GM18505 (cell line): ENCODE measurements at regions not wholly inside any gene's neighbourhood (a gene's known extent, or its start where the extent isn't known, plus 50 kb on each side); places are given as distances from the start of the nearest gene placed in this dataset.
"Not testable (repeated sequence)": the region's sequence is repeated elsewhere in the genome, so short reads cannot be mapped to it uniquely, and the experiment has no call there.

Experiments
- ATAC-seq: cut with Tn5 transposase; IDR thresholded peaks from one replicate; pipeline ENCODE4 v1.9.1; 2021; ENCODE audit not compliant: unreplicated experiment
- POLR2A ChIP-seq: IDR thresholded peaks from 4 replicates; pipeline ENCODE4 v1.6.1; 2011; ENCODE audit warnings: borderline replicate concordance; ENCODE audit not compliant: insufficient read depth, insufficient read length; ENCODE audit errors: extremely low read depth

DNA sequence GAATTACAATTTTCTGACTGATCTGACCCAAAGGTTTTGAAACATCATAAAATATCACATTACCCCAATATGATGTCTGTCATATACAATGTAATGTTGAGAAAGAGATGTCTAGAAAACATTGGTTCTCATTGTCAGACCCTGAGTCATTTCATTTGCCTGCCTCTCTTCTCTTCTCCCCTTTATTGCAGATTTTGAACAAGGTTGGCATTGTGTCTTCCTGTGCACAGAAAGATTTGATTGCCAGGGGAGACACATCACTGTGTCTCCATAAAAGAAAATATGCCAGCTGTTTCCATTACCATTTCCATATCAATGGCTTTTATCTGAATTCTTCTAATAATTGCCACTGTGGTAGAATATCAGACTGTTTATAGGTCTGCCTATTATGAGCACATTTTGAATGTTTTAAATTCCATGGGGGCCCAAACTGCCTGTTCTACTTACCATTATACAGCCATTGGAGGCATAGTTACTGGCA is 65.6 kb downstream of the IFI44 start:
- TF ChIP-seq POLR2A: no peak
- no peak for ATAC-seq

- no peak for TF ChIP-seq POLR2A
- ATAC-seq: no peak
These were observed 66.6 kb downstream of the IFI44 start for GRCh38 chr1:78716186-78716585.

DNA sequence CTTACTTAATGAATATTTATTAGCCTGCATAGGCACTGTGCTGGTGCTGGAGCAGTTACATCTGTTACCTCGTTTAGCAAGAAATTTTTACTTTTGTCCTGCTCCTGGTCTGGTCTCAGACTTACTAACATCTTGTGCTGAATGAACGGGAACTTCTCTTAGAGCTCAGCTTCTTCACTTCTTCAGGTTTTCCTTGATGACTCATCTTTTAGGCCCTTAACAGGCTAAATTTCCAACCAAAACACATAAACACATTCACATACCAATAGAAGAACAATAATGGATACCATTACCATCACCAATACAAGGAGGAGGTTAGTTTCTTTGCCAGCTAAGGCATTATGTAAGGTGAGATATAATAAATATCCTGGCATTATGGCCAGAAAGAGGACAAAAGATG is 68.9 kb downstream of the IFI44 start:
- no peak for TF ChIP-seq POLR2A
- no peak for ATAC-seq

- TF ChIP-seq POLR2A: no peak
- ATAC-seq: no peak
These were observed 71.5 kb downstream of the IFI44 start for GRCh38 chr1:78721136-78721535.

GRCh38 chr1:78722105-78722504 is 72.5 kb downstream of the IFI44 start:
- TF ChIP-seq POLR2A: no peak
- ATAC-seq: no peak

DNA sequence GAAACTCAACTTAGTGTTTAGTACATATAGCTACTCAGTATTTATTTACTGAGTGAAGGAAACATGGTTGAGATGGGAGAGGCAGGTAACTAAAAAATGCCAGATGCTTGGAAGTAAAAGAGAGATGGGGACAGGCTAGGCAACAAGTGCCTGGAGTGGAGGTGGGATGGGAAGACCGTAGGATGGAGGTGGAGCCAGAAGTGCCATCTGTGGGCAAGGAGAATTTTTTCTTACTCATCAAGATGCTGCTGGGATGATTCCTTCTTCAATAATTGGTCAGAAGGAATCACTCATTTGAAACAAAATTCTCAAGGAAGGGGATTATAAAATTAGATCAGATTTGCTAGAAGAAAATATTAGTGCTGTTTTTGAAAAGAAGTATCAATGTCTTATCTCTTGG is 72.9 kb downstream of the IFI44 start:
- no peak for TF ChIP-seq POLR2A
- ATAC-seq: no peak

DNA sequence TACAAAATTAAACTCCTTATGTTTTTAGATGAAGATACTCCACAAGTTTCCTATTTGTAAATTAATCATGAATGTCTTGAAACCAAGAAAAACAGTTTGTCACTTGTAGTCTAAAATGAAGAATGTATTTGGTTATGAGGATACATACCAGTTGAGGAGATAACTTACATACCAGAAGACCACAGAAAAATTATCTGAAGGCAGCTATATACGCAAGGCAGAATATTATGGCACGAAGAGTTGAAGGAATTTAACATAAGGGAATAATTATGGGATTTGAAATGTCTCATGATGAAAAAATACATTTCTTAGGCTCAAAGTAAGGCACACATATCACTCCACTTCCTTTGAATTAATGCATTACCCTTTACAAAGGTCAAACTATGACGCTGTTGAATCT is 73.3 kb downstream of the IFI44 start:
- no peak for TF ChIP-seq POLR2A
- ATAC-seq: no peak

GRCh38 chr1:78726686-78727085 is 77.1 kb downstream of the IFI44 start:
- ATAC-seq: no peak
- no peak for TF ChIP-seq POLR2A

DNA sequence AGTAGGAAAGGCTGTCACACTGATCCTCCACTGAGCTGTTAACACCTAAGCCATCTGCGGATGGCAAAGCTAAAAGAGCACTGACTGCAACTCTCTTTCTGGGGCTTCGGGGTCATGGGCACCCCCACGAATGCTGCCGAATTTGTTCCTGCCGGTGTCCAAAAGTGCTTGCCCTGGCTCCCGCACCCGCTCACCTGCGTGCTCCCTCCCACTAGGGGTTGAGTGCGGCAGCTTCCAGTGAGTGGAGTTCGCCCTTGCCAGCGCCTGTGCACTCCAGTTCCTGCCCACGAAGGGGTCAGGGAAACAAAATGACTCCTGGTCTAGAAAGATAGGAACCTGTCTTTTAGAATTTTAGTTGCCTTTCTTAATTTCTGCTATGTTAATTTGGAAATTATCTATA is 78.7 kb downstream of the IFI44 start:
- TF ChIP-seq POLR2A: no peak
- no peak for ATAC-seq

DNA sequence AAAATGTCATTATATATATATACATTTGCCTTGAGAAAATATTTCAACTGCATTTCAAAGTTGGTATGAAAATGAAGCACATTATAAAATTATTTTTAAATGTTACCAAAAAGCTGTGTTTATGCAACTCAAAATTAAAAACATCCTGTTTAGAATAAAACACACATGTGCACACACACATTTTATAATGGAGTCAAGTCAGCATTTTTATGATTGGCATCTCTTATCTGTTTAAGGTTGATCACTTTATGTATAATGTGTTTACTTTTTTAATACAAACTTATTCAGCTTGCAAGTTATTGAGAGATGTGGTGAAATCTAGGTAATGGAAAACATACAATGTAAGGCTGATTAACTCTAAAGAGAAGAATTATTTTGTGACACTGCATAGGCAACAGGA is 80.4 kb downstream of the IFI44 start:
- no peak for TF ChIP-seq POLR2A
- no peak for ATAC-seq

- no peak for ATAC-seq
- no peak for TF ChIP-seq POLR2A
These were observed 82.0 kb downstream of the IFI44 start for GRCh38 chr1:78731674-78732073.

GRCh38 chr1:78737241-78737640 is 87.6 kb downstream of the IFI44 start:
- no peak for ATAC-seq
- TF ChIP-seq POLR2A: no peak

GRCh38 chr1:78743626-78744025 is 94.0 kb downstream of the IFI44 start:
- no peak for ATAC-seq
- TF ChIP-seq POLR2A: no peak

DNA sequence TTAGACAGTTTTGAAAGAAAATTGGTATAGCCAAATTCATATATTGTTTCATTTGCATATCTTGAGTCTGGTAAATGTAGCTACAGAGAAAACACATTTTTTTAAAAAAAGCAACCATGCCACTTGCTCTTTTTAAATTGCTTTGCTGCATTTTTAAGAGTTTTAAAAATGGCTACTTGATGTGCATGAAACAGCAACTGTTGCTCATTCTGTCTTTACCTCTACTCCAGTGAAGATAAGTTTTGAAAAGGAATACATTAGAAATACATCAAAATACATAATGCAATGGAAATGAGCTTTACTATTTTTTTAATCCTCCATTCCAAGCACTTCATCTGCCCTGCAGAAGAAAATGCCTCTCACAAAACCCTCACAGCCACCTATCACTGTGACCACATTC is 95.5 kb downstream of the IFI44 start:
- no peak for TF ChIP-seq POLR2A
- ATAC-seq: no peak

GRCh38 chr1:78753679-78754078 is 104.0 kb downstream of the IFI44 start:
- ATAC-seq: not testable (repeated sequence)

GRCh38 chr1:78755986-78756385 is 106.4 kb downstream of the IFI44 start:
- ATAC-seq: no peak
- TF ChIP-seq POLR2A: no peak

GRCh38 chr1:78758506-78758905 is 108.9 kb downstream of the IFI44 start:
- TF ChIP-seq POLR2A: no peak
- no peak for ATAC-seq

DNA sequence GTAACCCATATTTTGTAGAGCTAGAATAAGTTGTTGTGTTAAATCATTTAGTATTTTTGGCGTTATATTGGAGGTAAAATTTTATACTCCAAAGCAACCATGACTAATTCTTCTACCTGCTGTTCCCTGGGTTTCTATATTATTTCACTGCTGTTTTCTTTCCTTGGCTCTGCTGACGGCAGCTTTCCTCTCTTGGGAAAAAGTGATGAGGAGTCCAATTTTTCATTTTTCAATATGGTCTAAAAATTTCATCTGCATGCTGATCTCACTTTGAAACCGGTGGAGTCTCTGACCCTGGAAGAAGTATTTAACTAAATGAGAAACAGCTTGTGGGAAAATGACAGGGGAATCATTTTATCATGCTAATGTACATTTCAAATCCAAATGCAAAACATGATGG is 110.2 kb downstream of the IFI44 start:
- no peak for TF ChIP-seq POLR2A
- no peak for ATAC-seq
